ENCODE measurements at regions not wholly inside any gene's neighbourhood (a gene's known extent, or its start where the extent isn't known, plus 50 kb on each side); places are given as distances from the start of the nearest gene placed in this dataset.

GRCh38 chr2:7963787-7964186 lies 718.1 kb upstream of the ID2 start:
- no peak overlapping the region for H2AFZ ChIP-seq (ENCODE audit: low read length)
- no peak overlapping the region for H2BK20ac ChIP-seq (ENCODE audit: low read depth, low read length, poor library complexity, severe bottlenecking)
- H4K5ac ChIP-seq (ENCODE audit: insufficient read length, low read depth, low read length) = no peak overlapping the region
- no peak overlapping the region for H2BK5ac ChIP-seq (ENCODE audit: insufficient read length, low read length)
- no peak overlapping the region for H3K23ac ChIP-seq (ENCODE audit: insufficient read length, low read depth, low read length)
- no peak overlapping the region for H2BK12ac ChIP-seq (ENCODE audit: insufficient read length, low read depth, low read length)
- Mint-ChIP-seq H3K36me3 (ENCODE audit: insufficient read depth in 1 of 3, low read depth in 3 of 3) (no peaks in the 10 kb centered on the region; a peak in 1 of 7 replicates), H3K4me1 (peaks cover 10 to 15% of the 10 kb centered on the region in 2 experiments), H3K27ac (peak overlapping the region in 1 of 3 experiments; percentile 79; a peak in 1 of 7 replicates), H3K9me3 (no peaks in the 10 kb centered on the region; a peak in 1 of 5 replicates), H3K27me3 (ENCODE audit: low read depth) (peaks cover 6% of the 10 kb centered on the region), H3K4me3 (no peak overlapping the region)
- H3K4me2 ChIP-seq (ENCODE audit: insufficient read depth, insufficient read length, low read length) = no peak overlapping the region
- H3K9me3 ChIP-seq (ENCODE audit: control insufficient read depth, low read depth, low read length) = no peaks in the 10 kb centered on the region
- no peak overlapping the region for H3T11ph ChIP-seq (ENCODE audit: low read length)
- no peaks in the 10 kb centered on the region for H3K79me2 ChIP-seq (ENCODE audit: insufficient read depth, low read length)
- no peak for DNase-seq
- H3K18ac ChIP-seq (ENCODE audit: insufficient read length, low read depth, low read length) = no peak overlapping the region
- H3K4ac ChIP-seq (ENCODE audit: low read depth, low read length) = no peak overlapping the region
- no peaks in the 10 kb centered on the region for H3K79me1 ChIP-seq (ENCODE audit: insufficient read depth, low read depth, low read length, poor library complexity, severe bottlenecking)
- no peak overlapping the region for H2BK120ac ChIP-seq (ENCODE audit: low read depth, low read length, poor library complexity, severe bottlenecking)
- H3K27me3 ChIP-seq (ENCODE audit: insufficient read depth, low read length) = no peaks in the 10 kb centered on the region
- no peak overlapping the region for H3K56ac ChIP-seq (ENCODE audit: insufficient read length, low read depth, low read length)
- peaks cover 8% of the 10 kb centered on the region; the same call in 1 of the 2 replicates for H3K4me1 ChIP-seq (ENCODE audit: insufficient read depth, low read length)
- no peak overlapping the region for H3K9ac ChIP-seq (ENCODE audit: extremely low read depth, insufficient read length, low read length)
- H2BK15ac ChIP-seq (ENCODE audit: low read depth, low read length) = no peak overlapping the region
- TF ChIP-seq CTCF (conservative IDR thresholded peaks at IDR 0.05) = no peak
- no peak overlapping the region for H2AK5ac ChIP-seq (ENCODE audit: insufficient read length, low read length)
- no peak overlapping the region for H4K91ac ChIP-seq (ENCODE audit: insufficient read length, low read depth, low read length)
- WGBS (ENCODE audit: extremely low coverage, insufficient read length, low lambda C conversion rate) = no CpG with 5 or more reads among the region's 4 CpGs
- no peaks in the 10 kb centered on the region for H4K20me1 ChIP-seq (ENCODE audit: control insufficient read depth, insufficient read depth, insufficient read length)
- H3K14ac ChIP-seq (ENCODE audit: insufficient read depth, low read length) = no peak overlapping the region
- no peak overlapping the region for H4K8ac ChIP-seq (replicated peaks; ENCODE audit: insufficient read length, low read depth, low read length)
- no peak overlapping the region for H3K27ac ChIP-seq (ENCODE audit: insufficient read length, low read depth, low read length)
- H3K23me2 ChIP-seq (ENCODE audit: insufficient read length, low read depth, low read length, poor library complexity, severe bottlenecking) = no peaks in the 10 kb centered on the region

Data from H9 (cell line).